ENCODE measurements at regions not wholly inside any gene's neighbourhood (a gene's known extent, or its start where the extent isn't known, plus 50 kb on each side); places are given as distances from the start of the nearest gene placed in this dataset.

DNA sequence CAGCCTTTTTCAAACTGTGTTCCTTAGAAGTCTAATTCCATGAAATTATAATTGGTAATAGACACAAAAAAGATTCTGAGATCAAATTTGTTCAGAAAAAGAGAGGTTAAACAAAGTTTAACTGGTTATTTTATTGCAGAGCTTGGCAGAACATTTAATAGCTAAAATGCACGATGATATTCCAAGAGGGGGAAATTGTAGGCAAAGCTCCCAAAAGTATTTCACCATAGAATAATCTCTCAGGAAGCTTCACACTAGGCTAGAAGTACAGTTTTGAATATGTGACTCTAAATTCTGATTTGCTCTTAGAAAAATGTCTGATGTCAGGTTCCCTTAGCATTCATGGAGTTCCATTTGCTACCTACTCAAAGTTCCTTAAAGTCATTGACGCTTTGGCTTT, 292.4 kb upstream of the SETBP1 start:
- no peak for ATAC-seq
- intact Hi-C loops (cut with micrococcal nuclease): no loop called here

DNA sequence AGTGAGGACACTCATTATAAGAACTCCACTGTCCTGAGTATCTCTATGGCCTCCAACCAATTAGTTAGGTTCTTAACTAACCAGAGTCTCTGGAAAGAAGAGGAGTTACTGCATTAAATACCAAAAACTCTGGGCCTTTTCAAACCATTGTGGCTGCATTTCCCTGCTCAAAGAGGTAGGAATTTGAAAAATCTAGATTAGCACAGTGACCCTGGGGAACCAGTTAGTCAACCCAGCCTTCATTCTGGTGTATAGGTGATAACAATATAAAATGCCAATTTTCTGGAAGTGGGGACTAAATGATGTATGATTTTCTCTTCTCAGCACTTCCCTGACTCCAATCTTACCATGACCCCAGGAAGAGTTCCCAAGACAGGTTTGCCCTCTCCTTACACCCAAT, 287.8 kb upstream of the SETBP1 start:
- ATAC-seq (no peak), DNase-seq (no peak)
- intact Hi-C loops (cut with micrococcal nuclease): no loop called here

More for the DNA sequence above, 292.4 kb upstream of the SETBP1 start:
- no peak for DNase-seq

- DNase-seq (no peak), ATAC-seq (no peak)
- intact Hi-C loops (cut with micrococcal nuclease): no loop called here
Measured at GRCh38 chr18:44393406-44393805, 287.3 kb upstream of the SETBP1 start.

DNA sequence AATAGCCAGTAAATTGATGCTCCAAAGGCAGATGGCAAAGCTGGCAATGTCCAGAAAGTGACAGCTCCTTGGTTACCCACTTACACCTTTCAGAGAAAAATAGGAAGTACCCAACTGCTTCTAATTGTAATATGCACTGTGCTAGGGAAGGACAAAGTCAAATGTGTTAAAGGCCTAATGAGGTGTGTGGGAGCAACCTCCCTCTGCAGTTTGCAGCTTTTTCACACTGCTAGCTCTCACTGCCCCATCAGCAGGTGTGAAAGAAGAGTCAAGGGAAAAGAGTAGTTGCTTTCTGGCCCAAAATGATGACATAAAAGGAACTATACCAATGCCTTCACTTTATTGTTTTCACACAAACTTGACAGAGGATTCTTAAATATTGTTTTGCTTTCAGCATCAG, 284.1 kb upstream of the SETBP1 start:
- intact Hi-C loops (cut with micrococcal nuclease): no loop called here
- ATAC-seq (no peak), DNase-seq (no peak)

DNA sequence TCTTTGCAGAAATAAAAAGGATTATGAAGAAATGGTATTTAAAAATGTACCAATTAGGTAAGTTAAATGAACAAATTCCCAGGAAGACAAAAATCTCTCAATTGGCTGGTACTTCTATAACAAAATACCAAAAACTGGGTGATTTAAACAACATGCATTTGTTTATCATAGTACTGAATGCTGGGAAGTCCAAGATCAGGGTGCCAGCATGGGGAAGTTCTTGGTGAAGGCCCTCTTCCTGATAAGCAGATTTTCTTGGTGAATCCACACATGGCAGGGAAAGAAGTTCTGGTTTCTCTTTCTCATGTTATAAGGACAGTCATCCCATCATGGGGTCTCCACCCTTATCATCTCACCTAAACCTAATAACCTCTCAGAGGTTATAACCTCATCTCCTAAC, 271.6 kb upstream of the SETBP1 start:
- intact Hi-C loops (cut with micrococcal nuclease): no loop called here
- no peak for DNase-seq

GRCh38 chr18:44409515-44409914, 271.2 kb upstream of the SETBP1 start:
- DNase-seq: no peak
- intact Hi-C loops (cut with micrococcal nuclease): no loop called here
- ATAC-seq: no peak

More for the DNA sequence above, 271.6 kb upstream of the SETBP1 start:
- no peak for ATAC-seq

DNA sequence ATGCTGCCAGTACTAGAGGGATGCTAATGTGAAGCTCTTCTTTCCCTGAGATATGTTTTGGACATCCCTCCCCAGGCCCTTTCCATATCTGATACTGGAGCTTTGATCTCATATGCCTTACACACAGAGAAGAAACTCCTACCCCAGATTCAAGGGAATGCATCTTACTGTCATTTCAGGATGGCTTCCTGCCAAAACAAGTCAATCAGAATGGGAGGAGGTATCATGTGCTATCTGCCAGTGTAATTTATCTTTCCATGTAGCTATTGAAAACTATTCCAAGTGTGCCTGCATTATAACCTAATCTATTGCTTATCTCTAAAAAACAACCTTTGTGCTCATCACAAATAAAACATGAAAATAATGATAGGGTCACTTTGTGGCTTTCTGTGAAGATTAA, 269.9 kb upstream of the SETBP1 start:
- ATAC-seq (no peak), DNase-seq (no peak)
- intact Hi-C loops (cut with micrococcal nuclease): no loop called here

- intact Hi-C loops (cut with micrococcal nuclease): no loop called here
- DNase-seq (no peak), ATAC-seq (no peak)
Measured at GRCh38 chr18:44411262-44411905, 269.3 kb upstream of the SETBP1 start.

- intact Hi-C loops (cut with micrococcal nuclease): no loop called here
- no peak for DNase-seq
- ATAC-seq: no peak
Measured at GRCh38 chr18:44411976-44412375, 268.7 kb upstream of the SETBP1 start.

DNA sequence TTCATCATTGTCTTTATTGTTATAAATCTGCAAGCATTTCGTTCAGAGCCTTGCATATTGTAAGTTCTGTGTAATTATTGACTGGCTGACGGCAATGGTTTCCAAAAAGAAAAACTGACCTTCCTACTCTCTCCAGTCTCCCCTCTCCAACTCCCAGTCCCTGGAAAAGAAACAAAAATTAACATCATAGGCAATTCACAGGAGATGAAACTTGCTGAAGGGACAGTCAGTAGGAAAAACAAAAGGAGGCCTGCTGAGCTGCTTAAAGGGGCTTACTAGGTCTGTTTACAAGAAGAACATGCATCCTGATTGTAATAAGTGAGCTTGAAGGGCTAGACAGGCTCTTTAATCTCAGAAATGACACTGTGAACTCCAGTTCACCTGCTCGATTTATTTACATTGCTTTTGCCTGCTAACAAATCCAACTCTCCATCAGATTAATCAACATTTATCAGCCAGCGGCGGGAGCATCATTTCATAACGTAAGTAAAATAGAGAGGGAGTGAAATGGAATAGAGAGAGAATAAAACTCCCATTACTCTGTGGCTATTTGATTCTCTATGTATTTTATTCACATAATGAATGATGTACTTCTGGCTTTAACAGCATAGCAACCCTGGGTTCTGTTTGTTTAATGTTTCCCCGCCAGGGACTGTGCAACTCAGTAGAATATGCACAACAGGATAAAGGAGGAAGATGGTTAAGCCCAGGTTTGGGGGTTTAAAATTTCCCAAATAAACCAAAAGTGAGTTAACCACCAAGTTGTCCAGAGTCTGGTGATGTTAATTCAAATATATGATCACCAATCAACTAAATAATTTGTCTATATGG, 256.7 kb upstream of the SETBP1 start:
- no peak for ATAC-seq
- intact Hi-C loops (cut with micrococcal nuclease): no loop called here
- DNase-seq: no peak

GRCh38 chr18:44424645-44425035, 256.0 kb upstream of the SETBP1 start:
- intact Hi-C loops (cut with micrococcal nuclease): no loop called here
- DNase-seq (no peak), ATAC-seq (no peak)

- DNase-seq: no peak
- intact Hi-C loops (cut with micrococcal nuclease): no loop called here
- no peak for ATAC-seq
Measured at GRCh38 chr18:44425161-44425560, 255.5 kb upstream of the SETBP1 start.

DNA sequence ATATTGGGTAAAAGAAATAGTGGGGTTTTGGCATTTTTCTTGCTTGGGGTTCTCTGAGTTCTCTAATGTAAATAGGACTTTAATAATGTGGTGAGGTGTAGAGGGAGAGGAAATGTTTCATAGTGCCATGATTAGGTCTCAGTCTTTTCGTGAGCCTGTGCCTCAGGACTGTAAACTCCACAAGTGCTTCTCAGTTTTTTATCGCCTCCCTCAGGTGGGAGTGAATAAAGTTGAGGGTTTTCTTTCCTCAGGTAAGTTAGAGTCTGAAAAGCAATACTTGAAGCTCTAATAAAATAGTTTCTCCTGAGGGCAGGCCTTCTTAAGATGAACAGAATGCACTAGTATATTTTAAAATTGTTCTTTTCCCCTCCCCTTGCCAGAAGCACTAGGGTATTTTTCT, 243.1 kb upstream of the SETBP1 start:
- intact Hi-C loops (cut with micrococcal nuclease): no loop called here

DNA sequence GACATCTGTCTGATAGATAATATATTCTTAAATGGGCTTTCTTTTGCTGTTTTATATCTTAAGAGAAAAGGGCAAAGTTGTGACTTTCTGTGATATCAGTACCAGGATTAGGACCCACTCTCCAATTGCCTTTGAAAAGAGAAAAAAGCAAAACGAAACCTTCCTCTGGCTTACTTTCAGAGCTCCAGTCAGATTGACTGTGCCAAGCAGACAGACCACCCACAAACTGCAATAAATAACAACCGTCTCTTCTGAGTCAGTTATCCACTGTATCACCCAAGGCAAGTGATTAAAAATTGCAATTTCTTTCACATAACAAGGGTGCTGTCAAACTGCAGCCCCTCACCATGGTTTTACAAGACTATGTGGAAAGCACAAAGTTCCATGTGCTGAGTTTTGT, 230.5 kb upstream of the SETBP1 start:
- DNase-seq (no peak), ATAC-seq (no peak)
- intact Hi-C loops (cut with micrococcal nuclease): no loop called here

More for the DNA sequence above, 243.1 kb upstream of the SETBP1 start:
- ATAC-seq (no peak), DNase-seq (no peak)

GRCh38 chr18:44452346-44452745, 228.3 kb upstream of the SETBP1 start:
- DNase-seq (no peak), ATAC-seq (no peak)
- intact Hi-C loops (cut with micrococcal nuclease): no loop called here

GRCh38 chr18:44453505-44453904, 227.2 kb upstream of the SETBP1 start:
- no peak for DNase-seq
- intact Hi-C loops (cut with micrococcal nuclease): no loop called here
- ATAC-seq: no peak

DNA sequence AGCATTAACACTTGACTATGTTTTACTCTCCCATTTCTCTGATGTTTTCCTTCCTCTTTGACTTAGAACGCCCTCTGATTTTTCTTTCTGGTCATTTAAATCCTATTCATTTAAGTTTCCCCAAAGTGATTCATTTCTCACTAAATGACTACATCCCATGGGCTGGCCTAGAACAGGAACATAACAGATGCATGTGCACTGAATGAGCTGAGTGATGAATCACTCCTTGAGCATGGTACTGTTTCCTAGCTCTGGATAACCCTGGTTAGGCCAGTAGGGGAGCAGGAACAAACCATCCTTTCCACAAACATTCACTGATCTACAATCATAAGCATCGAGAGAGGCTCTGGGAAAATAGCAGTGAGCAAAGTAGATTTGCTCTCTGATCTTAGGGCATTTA, 221.9 kb upstream of the SETBP1 start:
- ATAC-seq (no peak), DNase-seq (no peak)
- intact Hi-C loops (cut with micrococcal nuclease): no loop called here

- ATAC-seq (no peak), DNase-seq (no peak)
- intact Hi-C loops (cut with micrococcal nuclease): no loop called here
Measured at GRCh38 chr18:44464398-44465180, 216.1 kb upstream of the SETBP1 start.

DNA sequence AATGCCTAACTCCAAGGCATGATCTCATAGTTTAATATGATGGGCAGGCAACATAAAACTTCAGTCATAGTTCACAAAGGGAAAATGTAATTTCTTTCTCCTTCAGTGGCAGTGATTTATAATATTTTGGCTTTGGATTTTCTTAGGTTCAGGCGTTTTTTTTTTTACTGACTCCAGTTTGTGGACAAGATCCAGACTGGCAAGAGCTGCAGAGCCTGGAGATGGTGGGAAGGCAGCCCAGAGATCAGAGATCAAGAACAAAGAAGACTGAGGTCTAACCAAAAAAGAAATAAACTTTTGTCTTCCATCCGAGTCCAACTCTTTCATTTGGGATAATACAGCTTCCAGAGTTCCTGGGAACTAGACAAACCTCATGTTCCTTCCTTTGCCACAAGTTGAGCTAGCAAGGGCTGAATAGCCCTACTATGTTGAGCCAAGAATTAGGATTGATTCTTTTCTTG, 215.3 kb upstream of the SETBP1 start:
- ATAC-seq (no peak), DNase-seq (no peak)

GRCh38 chr18:44466997-44467396, 213.7 kb upstream of the SETBP1 start:
- ATAC-seq: no peak
- intact Hi-C loops (cut with micrococcal nuclease): no loop called here
- no peak for DNase-seq

More for the DNA sequence above, 215.3 kb upstream of the SETBP1 start:
- intact Hi-C loops (cut with micrococcal nuclease): no loop called here
